GM12878 (cell line): ENCODE measurements at regions not wholly inside any gene's neighbourhood (a gene's known extent, or its start where the extent isn't known, plus 50 kb on each side); places are given as distances from the start of the nearest gene placed in this dataset.

ENCODE experiments used
- ATAC-seq: fragments of 200-7000 bp; cut with Tn5 transposase; 3 replicates; pipeline ENCODE4 v1.9.1; 2020; ENCODE audit warnings: mild to moderate bottlenecking, moderate library complexity
- BruUV-seq: library from RNA; stranded (reverse); fragments of 400-500 nt; replicated peaks from 2 replicates; lab custom pipeline; 2021; lab: Mats Ljungman, UMichigan
- CTCF ChIA-PET: fragments of 300-600 bp; sonication (Branson Sonifier 250); formaldehyde crosslinking; extraction: SDS; loops from one replicate; lab custom pipeline; 2021; ENCODE audit warnings: inconsistent platforms; lab: Yijun Ruan, JAX
- POLR2A ChIA-PET: fragments of 350-600 bp; formaldehyde crosslinking; extraction: SDS; loops from one replicate; lab custom pipeline; 2021; ENCODE audit warnings: inconsistent platforms; lab: Charles Lee
- RAD21 ChIA-PET: fragments of 300-600 bp; sonication (Branson Sonifier 250); formaldehyde crosslinking; loops from one replicate; lab custom pipeline; 2023; ENCODE audit warnings: antibody characterized with exemption; ENCODE audit not compliant: unreplicated experiment; lab: Charles Lee
- SMC1A ChIA-PET: fragments of 300-600 bp; sonication (Branson Sonifier 250); formaldehyde crosslinking; loops from one replicate; lab custom pipeline; 2023; ENCODE audit not compliant: unreplicated experiment, uncharacterized antibody; lab: Charles Lee
- DNase-seq: peaks from one replicate; pipeline ENCODE4 v3.0.0-alpha.2; 2011; ENCODE audit warnings: low read depth, low spot score
- FAIRE-seq: peaks from 3 replicates; lab custom pipeline; 2011; peaks lifted over from hg19 to GRCh38; lab: Jason Lieb, UNC
- H2AFZ ChIP-seq: 2 replicates; pipeline ENCODE4 v1.6.0; 2011; ENCODE audit warnings: low read depth, low read length, control low read depth; ENCODE audit not compliant: control insufficient read depth
- H3K27ac ChIP-seq: 2 replicates; pipeline ENCODE4 v1.5.1; 2011; ENCODE audit warnings: control low read depth; ENCODE audit not compliant: control insufficient read depth, insufficient read depth
- H3K27me3 ChIP-seq, 2 experiments: replicated peaks in 1 of 2; 2 replicates each; pipeline versions ENCODE4 v1.6.0 to v1.6.1; 2011; ENCODE audit warnings: low read length in 1 of 2; ENCODE audit not compliant: control insufficient read depth in 2 of 2, insufficient read depth in 2 of 2
- H3K36me3 ChIP-seq, 2 experiments: 2 replicates each; pipeline ENCODE4 v1.5.1; 2011; ENCODE audit warnings: low read length in 1 of 2; ENCODE audit not compliant: control insufficient read depth in 2 of 2, insufficient read depth in 2 of 2
- H3K4me1 ChIP-seq: 2 replicates; pipeline ENCODE4 v1.6.1; 2011; ENCODE audit warnings: mild to moderate bottlenecking, low read length, moderate library complexity, mixed read lengths; ENCODE audit not compliant: control insufficient read depth, insufficient read depth
- H3K4me2 ChIP-seq: 2 replicates; pipeline ENCODE4 v1.6.0; 2011; ENCODE audit warnings: control low read depth; ENCODE audit not compliant: control insufficient read depth, insufficient read depth
- H3K4me3 ChIP-seq: fragments of 200-600 bp; sonication (generic); 2 replicates; pipeline ENCODE4 v1.5.1; 2016
- H3K79me2 ChIP-seq: 2 replicates; pipeline ENCODE4 v1.6.0; 2011; ENCODE audit warnings: low read length; ENCODE audit not compliant: control insufficient read depth, insufficient read depth
- H3K9ac ChIP-seq: 2 replicates; pipeline ENCODE4 v1.8.0; 2011; ENCODE audit warnings: low read length, control low read depth, mixed read lengths; ENCODE audit not compliant: control insufficient read depth, insufficient read depth
- H3K9me3 ChIP-seq: replicated peaks from 3 replicates; pipeline ENCODE4 v1.5.1; 2011; ENCODE audit warnings: mild to moderate bottlenecking, low read length; ENCODE audit not compliant: control insufficient read depth, insufficient read depth
- H4K20me1 ChIP-seq: 2 replicates; pipeline ENCODE4 v1.6.0; 2011; ENCODE audit not compliant: control insufficient read depth, insufficient read depth
- BRCA1 ChIP-seq: IDR thresholded peaks from 2 replicates; pipeline ENCODE4 v1.6.1; 2011; ENCODE audit warnings: low read depth, low read length, improper control_type of control experiment
- IKZF2 ChIP-seq, 2 experiments: fragments of 450-650 bp; IDR thresholded peaks; 2 replicates each; pipeline ENCODE4 v1.6.1; 2017; ENCODE audit warnings: mild to moderate bottlenecking in 2 of 2, moderate library complexity in 2 of 2
- MEF2B ChIP-seq: fragments of 450-650 bp; IDR thresholded peaks from 2 replicates; pipeline ENCODE4 v1.6.1; 2018; ENCODE audit warnings: mild to moderate bottlenecking, moderate library complexity; ENCODE audit not compliant: partially characterized antibody, poor library complexity, severe bottlenecking
- NFYB ChIP-seq: IDR thresholded peaks from 2 replicates; pipeline ENCODE4 v1.6.1; 2011; ENCODE audit warnings: low read depth, mild to moderate bottlenecking, low read length, improper control_type of control experiment, moderate library complexity; ENCODE audit not compliant: insufficient read depth
- POLR2AphosphoS5 ChIP-seq: IDR thresholded peaks from 2 replicates; pipeline ENCODE4 v1.6.1; 2011; ENCODE audit warnings: mild to moderate bottlenecking, low read length, inconsistent platforms
- RAD21 ChIP-seq: IDR thresholded peaks from 2 replicates; pipeline ENCODE4 v1.6.1; 2011; ENCODE audit warnings: mild to moderate bottlenecking, low read depth, low read length, moderate library complexity; ENCODE audit not compliant: insufficient read depth
- REST ChIP-seq: IDR thresholded peaks from 2 replicates; pipeline ENCODE4 v1.6.1; 2012; ENCODE audit warnings: mild to moderate bottlenecking, low read depth, low read length
- RFX5 ChIP-seq: IDR thresholded peaks from 2 replicates; pipeline ENCODE4 v1.6.1; 2011; ENCODE audit warnings: low read depth, low read length, improper control_type of control experiment
- SPI1 ChIP-seq: IDR thresholded peaks from 2 replicates; pipeline ENCODE4 v1.6.1; 2011; ENCODE audit warnings: low read depth, mild to moderate bottlenecking, low read length, moderate library complexity, borderline replicate concordance; ENCODE audit not compliant: insufficient read depth
- ZBTB11 ChIP-seq: fragments of 450-650 bp; formaldehyde crosslinking; IDR thresholded peaks from 2 replicates; pipeline ENCODE4 v1.5.0; 2022; ENCODE audit warnings: mild to moderate bottlenecking, missing genetic modification characterization
- WGBS: methylation state at CpG from one replicate; pipeline ENCODE4 v1.1.6; 2016; ENCODE audit warnings: low lambda C conversion rate; ENCODE audit not compliant: insufficient replicate concordance, insufficient coverage; ENCODE audit errors: missing lambda C conversion rate; 5-methylcytosine and 5-hydroxymethylcytosine counted together
- in situ Hi-C: fragments of 300-500 bp; cut with MboI; formaldehyde crosslinking; loops from 9 replicates; pipeline ENCODE4 v1.14.3; 2018; ENCODE audit warnings: mixed read lengths
- intact Hi-C: fragments of 100-400 bp; cut with micrococcal nuclease; formaldehyde crosslinking; loops from one replicate; pipeline ENCODE4 v1.14.2; 2022; ENCODE audit not compliant: unreplicated experiment

GRCh38 chr2:148592791-148593190 lies 51.8 kb upstream of the EPC2 start:
- Histone ChIP-seq H3K27ac (no peak overlapping the region), H2AFZ (no peak overlapping the region), H3K9me3 (no peaks in the 10 kb centered on the region), H3K4me2 (no peak overlapping the region), H3K36me3 (no peaks in the 10 kb centered on the region), H3K9ac (no peak overlapping the region), H4K20me1 (no peaks in the 10 kb centered on the region), H3K79me2 (no peaks in the 10 kb centered on the region), H3K4me1 (no peaks in the 10 kb centered on the region), H3K27me3 (no peaks in the 10 kb centered on the region; a peak in 1 of 4 replicates), H3K4me3 (no peak overlapping the region)
- DNase-seq = no peak
- POLR2A ChIA-PET = no interaction called here
- BruUV-seq = no TSS peak
- ATAC-seq = no peak
- FAIRE-seq = no peak
- WGBS = 38% methylated on average over 3 of the region's 3 CpGs
- in situ Hi-C loops = no loop called here
- CTCF ChIA-PET = interaction anchor here (1.2 kb wide), 1 partner anchor 197 kb away, joined by 3 read pairs; no protein-coding TSS in a partner anchor
- no peak for TF ChIP-seq ZBTB11 (CRISPR knock-in tag)
- no peak for TF ChIP-seq POLR2AphosphoS5
- TF ChIP-seq BRCA1 = no peak
- RAD21 ChIA-PET = no interaction called here
- SMC1A ChIA-PET = no interaction called here
- intact Hi-C loops = no loop called here

GRCh38 chr2:148593421-148593820 lies 51.1 kb upstream of the EPC2 start:
- H3K9me3 ChIP-seq = no peaks in the 10 kb centered on the region
- no peaks in the 10 kb centered on the region for H3K79me2 ChIP-seq
- no peak overlapping the region for H2AFZ ChIP-seq
- intact Hi-C loops = no loop called here
- H3K36me3 ChIP-seq = no peaks in the 10 kb centered on the region
- FAIRE-seq = no peak
- in situ Hi-C loops = no loop called here
- H3K4me3 ChIP-seq = no peak overlapping the region
- TF ChIP-seq REST (no peak), IKZF2 (IDR thresholded peaks at IDR 0.05) (no peak), NFYB (no peak), POLR2AphosphoS5 (no peak), SPI1 (no peak), MEF2B (no peak), RFX5 (no peak), RAD21 (no peak)
- 56% methylated on average over 4 of the region's 4 CpGs for WGBS
- ChIA-PET SMC1A (interaction anchor here (0.6 kb wide), 1 partner anchor 658 kb away, joined by 4 read pairs; no protein-coding TSS in a partner anchor), POLR2A (no interaction called here), CTCF (interaction anchor here (0.7 to 1.1 kb wide), 2 partner anchors 21 to 1148 kb away, joined by 3 read pairs; no protein-coding TSS in a partner anchor), RAD21 (no interaction called here)
- no peak for DNase-seq
- no peak for ATAC-seq
- no peaks in the 10 kb centered on the region for H3K4me1 ChIP-seq
- H3K9ac ChIP-seq = no peak overlapping the region
- H4K20me1 ChIP-seq = no peaks in the 10 kb centered on the region
- no peak overlapping the region for H3K4me2 ChIP-seq
- no peaks in the 10 kb centered on the region; a peak in 1 of 4 replicates for H3K27me3 ChIP-seq
- no TSS peak for BruUV-seq
- H3K27ac ChIP-seq = no peak overlapping the region
